K562 (cell line): ENCODE measurements at regions not wholly inside any gene's neighbourhood (a gene's known extent, or its start where the extent isn't known, plus 50 kb on each side); places are given as distances from the start of the nearest gene placed in this dataset.
"Not testable (repeated sequence)": the region's sequence is repeated elsewhere in the genome, so short reads cannot be mapped to it uniquely, and the experiment has no call there.

ENCODE experiments used
- AFF4 ChIP-seq: sonication (generic); formaldehyde crosslinking; IDR thresholded peaks from 2 replicates; pipeline ENCODE4 v1.8.0; 2023; ENCODE audit warnings: mild to moderate bottlenecking, missing genetic modification reagents
- BHLHE40 ChIP-seq: IDR thresholded peaks from 2 replicates; pipeline ENCODE4 v1.6.1; 2011; ENCODE audit warnings: low read length, improper control_type of control experiment
- DLX4 ChIP-seq: fragments of 250-450 bp; sonication (Bioruptor Pico); IDR thresholded peaks from 2 replicates; pipeline ENCODE4 v1.6.1; 2021; ENCODE audit warnings: mild to moderate bottlenecking
- ZNF24 ChIP-seq: fragments of 450-650 bp; IDR thresholded peaks from 2 replicates; pipeline ENCODE4 v1.6.1; 2016

GRCh38 chr14:37692680-37693079 is 97.3 kb downstream of the TTC6 start:
- TF ChIP-seq DLX4 (CRISPR knock-in tag); BHLHE40; ZNF24; AFF4: not testable (repeated sequence)
